ENCODE measurements at regions not wholly inside any gene's neighbourhood (a gene's known extent, or its start where the extent isn't known, plus 50 kb on each side); places are given as distances from the start of the nearest gene placed in this dataset.

- DNase-seq, result no peak
Observed at GRCh38 chr2:239756790-239757760, 268.1 kb downstream of the NDUFA10 start.

GRCh38 chr2:239756031-239756789, 268.9 kb downstream of the NDUFA10 start:
- DNase-seq, result no peak

- no peak for DNase-seq
Observed at GRCh38 chr2:239753401-239753837, 271.7 kb downstream of the NDUFA10 start.

GRCh38 chr2:239752951-239753350, 272.2 kb downstream of the NDUFA10 start:
- DNase-seq, result no peak

- DNase-seq, result peak; percentile 41 to 62
Observed at GRCh38 chr2:239751679-239752355, 273.3 kb downstream of the NDUFA10 start.

DNA sequence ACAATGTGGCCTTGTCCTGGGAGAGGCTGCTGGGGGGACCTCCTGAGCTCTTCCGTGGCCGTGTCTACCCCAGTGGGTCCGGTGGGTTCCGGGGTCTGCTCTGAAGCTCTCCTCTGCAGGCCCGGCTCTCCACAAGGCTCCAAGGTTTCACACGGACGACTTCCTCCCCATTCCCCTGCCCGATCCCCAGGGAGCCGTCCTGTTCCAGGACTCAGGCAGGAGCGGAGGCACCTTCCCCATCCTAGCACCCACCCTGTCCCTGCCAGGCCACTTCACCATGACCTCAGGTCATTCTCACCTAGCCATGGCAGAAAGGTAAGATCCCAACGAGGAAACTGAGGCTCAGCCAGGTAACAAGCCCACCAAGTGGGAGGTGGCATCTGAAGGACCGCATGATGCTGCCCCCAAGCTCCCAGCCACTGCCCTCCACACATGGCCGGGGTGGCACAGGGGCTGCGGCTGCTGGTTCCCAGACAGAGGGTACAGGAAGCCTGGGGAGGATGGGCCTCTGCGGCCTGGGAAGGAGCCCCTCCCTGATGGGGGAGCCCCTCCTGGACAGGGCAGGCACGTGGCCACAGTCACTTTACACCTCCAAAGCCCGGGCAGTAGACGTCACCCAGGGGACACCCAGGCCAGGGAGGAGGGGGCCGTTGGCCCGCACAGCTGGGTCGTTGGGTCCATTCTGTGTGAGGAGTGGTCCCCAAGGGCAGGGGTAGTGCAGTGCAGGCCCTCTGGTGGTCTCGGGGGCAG, 274.0 kb downstream of the NDUFA10 start:
- DNase-seq, result no peak

DNA sequence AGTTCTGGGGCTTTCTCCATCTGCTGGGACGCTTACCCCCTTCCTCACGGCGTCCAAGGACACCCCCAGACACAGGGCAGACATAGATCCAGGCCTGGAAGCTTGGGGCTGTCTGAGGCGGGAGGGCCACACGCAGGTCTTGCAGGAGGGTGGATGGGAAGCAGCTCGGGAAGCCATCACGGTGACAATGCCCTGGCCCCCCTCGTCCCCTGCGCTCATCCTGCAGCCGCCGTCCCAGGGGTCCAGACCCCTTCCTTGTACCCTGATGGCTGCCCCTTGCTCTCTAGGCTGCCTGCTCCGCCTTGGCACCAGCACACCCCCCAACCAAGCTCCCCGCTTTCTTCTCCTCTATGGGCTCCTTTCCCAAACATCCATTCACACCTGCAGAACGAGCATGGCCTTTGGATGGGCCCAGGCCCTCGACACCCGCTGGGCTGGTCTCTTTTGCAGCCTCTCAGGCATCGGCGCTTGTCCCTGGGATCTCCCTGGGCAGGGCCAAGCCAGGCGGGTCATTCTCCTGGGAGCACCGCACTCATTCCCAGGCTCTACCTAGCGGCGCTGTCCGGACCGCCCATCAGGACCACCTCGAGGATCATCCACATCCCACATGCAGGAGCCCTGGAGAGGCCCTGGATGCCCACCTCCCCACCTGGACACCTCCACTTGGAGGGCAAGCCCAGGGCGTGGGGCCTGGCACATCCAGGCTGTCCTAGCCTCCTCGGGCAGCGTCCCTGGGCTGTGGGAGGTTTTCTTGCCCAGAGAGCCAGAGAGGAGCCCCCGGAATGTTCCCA, 274.9 kb downstream of the NDUFA10 start:
- DNase-seq, result no peak

DNA sequence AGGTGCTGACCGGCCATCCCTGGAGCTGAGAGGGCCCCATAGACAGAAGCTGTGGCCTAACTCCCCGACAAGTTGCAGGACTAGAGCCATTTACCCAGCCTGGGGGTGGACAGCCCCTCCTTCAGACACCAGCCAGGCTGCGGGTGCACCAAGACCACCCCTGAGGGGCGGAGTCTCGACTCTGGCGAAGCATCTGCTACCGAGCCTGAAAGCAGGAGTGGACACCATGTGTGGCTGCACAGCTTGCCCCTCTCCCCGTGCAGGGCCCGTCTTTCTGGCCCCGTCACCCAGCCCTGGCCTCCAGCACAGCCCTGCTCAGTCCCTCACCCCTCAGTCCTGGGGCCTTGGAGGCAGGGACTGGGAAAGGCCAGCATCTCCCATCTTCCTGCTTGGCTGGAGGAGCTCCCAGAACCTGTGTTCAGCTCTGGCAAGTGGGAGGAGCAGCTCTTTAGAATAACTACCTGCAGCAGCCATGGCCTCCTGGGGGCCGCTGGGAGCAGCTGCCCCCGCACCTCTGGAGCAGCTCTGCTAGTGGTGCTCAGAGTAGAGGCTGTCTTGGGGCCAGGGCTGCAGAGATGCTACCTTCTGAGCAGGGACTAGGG, 275.8 kb downstream of the NDUFA10 start:
- DNase-seq, result no peak

GRCh38 chr2:239748811-239749210, 276.3 kb downstream of the NDUFA10 start:
- DNase-seq, result no peak

- DNase-seq, result no peak
Observed at GRCh38 chr2:239747771-239748170, 277.4 kb downstream of the NDUFA10 start.

- DNase-seq, result no peak
Observed at GRCh38 chr2:239747274-239747673, 277.9 kb downstream of the NDUFA10 start.

GRCh38 chr2:239746559-239747246, 278.4 kb downstream of the NDUFA10 start:
- DNase-seq, result no peak

DNA sequence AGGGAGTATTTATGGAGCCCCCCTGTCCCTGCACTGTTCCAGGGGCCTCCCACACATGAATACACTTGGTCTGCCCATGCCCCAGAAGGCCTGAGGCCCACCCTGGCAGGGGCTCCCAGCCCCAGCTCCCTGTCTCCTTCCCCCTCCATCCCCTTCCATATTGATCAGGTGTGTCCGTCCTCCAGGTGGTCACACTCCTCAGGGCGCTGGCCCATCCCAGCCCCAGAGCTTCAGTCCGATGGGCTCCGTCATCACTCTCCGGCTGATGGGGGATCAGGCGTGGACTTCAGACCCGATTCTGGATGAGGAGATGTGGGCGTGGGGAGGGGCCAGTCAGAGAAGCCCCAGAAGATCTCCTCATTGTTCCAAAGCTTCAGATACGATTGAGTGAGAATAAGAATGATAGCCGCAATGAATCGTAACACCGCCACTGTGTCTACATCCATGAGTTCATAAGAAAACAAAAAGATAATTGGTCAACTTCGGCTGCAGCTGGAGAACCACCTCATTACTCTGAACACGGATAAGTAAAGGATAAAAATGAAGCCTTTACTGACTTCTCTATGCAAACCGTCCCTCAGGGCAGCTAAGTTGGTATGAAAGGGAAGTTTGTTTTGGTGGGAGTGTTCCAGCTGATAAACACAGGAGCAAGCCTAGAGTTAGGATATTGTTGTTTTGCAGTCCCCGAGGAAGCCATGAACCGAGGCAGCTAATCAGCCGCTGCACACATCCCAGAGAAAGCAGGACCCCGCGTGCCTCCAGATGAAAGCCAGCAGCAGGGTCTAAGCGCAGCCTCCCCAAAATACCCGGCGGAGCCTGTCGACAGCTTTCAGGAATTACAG, 279.5 kb downstream of the NDUFA10 start:
- DNase-seq, result no peak

DNA sequence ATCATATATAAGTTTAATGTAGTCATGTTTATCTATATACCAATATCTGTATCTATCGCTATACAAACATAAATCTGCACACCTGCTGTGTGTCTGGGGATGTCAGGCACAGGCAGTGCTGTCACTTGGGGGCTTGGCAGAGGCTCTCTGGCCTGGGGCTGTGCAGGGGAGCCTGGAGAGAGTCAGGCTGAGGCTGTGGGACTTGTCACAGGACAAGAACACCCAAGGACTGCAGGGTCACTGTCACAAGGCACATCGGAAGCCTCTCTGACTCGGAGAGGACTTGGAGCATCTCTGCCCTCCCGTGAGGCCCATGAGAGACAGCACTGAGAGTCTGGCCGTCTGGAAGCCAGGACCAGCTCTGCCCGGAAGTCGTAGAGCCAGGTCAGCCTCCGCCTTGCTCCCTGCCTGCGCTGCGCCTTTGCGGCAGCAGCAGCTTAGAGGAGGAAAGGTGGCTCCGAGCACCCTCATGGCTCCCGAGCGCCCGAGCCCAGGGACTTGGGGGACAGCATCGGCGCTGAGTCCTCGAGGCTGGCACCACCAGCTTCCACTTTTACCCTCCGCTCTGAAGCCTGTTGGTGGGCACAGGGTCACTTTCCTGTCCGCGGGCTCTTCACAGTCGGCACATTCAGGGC, 280.3 kb downstream of the NDUFA10 start:
- no peak for DNase-seq

- no peak for DNase-seq
Observed at GRCh38 chr2:239743206-239743605, 281.9 kb downstream of the NDUFA10 start.

DNA sequence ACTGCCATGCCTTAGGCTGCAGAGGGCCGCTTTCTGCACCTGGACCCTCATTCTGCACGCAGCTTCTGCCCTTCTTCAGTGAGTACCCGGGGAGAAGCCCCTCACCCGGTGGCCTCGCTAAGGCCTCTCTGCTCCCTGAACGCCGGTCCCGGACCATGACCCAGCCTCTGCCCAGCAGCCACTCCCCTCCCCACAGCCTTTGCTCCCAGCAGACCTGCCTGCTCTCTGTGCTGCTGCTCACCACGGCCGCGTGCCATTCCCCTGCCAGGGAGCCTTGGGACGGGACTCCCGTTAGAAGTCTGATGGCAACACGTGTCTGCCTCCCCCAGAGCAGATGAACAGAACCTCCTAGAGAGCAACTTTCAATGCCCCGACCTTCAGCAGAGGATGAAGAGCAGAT, 282.8 kb downstream of the NDUFA10 start:
- DNase-seq, result no peak

DNA sequence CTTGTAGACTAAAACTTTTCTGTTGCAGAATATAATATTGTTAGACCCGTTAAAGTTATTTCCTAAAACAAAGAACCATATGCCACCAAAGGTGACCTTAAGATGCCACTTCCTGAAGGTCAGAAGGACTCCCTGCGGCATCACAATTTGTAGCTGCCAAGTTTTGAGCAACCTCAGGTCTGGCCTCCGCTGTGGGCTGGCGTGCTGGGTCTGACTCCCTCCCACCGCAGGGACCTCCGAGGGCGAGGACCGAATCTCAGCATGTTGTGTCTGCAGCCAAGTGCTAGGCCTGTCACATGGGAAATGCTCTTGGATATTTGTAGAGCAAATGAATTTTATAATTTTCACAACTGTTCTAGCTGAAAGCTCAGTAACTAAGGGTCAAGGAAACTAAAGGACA, 285.9 kb downstream of the NDUFA10 start:
- no peak for DNase-seq

GRCh38 chr2:239738159-239738558, 287.0 kb downstream of the NDUFA10 start:
- DNase-seq, result no peak

DNA sequence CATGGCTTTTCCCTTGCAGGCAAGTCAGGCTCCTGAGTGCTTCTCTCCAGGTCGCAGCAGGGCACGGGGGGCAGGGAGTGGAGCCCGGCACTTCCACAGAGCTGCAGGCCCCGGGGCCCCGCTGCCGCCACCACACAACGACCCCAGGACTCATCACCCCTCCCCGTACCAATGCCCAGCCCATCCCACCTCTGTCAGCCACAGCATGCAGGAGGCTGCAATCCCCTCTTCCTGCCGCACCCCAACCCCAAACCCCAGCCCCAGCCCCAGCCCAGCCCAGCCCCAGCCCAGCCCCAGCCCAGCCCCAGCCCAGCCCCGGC, 288.0 kb downstream of the NDUFA10 start:
- DNase-seq, result no peak
